ENCODE measurements at regions not wholly inside any gene's neighbourhood (a gene's known extent, or its start where the extent isn't known, plus 50 kb on each side); places are given as distances from the start of the nearest gene placed in this dataset.
A peak's percentile ranks its signal among the peaks of the same experiment; 100 is the strongest.
"Not testable (repeated sequence)": the region's sequence is repeated elsewhere in the genome, so short reads cannot be mapped to it uniquely, and the experiment has no call there.

DNA sequence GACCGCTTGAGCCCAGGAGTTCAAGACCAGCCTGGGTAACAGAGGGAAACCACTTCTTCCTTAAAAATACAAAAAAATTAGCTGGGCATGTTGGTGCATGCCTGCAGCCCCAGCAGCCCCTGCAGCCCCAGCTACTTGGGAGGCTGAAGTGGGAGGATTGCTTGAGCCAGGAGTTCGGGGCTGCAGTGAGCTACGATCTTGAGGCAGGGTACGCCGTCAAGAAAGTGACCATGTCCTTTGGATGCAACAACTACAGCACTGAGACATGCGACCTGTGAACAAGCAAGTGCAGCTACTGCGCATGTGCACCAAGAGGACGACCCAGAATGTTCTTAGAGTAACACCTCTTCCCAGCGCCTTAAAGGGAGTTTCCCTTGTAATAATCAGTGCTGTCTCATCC is 66.6 kb upstream of the ZNF479 start:
- H3K4me3 Mint-ChIP-seq: no peak overlapping the region
- no peaks in the 10 kb centered on the region for H3K27me3 Mint-ChIP-seq
- peaks cover 0 to 16% of the 10 kb centered on the region in 2 donors for H3K9me3 Mint-ChIP-seq
- no peaks in the 10 kb centered on the region for H3K4me1 Mint-ChIP-seq
- ATAC-seq: no peak
- H3K27ac Mint-ChIP-seq: no peak overlapping the region
- no peak for DNase-seq

DNA sequence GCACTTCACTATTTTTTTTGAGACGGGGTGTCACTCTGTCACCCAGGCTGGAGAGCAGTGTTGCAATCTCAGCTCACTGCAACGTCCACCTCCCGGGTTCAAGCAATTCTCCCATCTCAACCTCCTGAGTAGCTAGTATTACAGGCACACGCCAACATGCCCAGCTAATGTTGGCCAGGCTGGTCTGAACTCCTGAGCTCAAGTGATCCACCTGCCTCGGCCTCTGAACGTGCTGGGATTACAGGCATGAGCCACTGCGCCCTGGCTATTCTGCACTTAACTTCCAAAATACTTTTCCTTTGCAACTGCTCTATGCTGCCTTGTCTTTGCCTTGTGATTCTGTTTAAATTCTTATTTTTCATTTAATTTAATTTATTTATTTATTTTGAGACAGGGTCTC is 67.0 kb upstream of the ZNF479 start:
- ATAC-seq (no peak), DNase-seq (no peak)
- Mint-ChIP-seq H3K4me3 (no peak overlapping the region), H3K27me3 (no peaks in the 10 kb centered on the region), H3K27ac (no peak overlapping the region), H3K9me3 (peaks cover 0 to 19% of the 10 kb centered on the region in 2 donors), H3K4me1 (no peaks in the 10 kb centered on the region)

DNA sequence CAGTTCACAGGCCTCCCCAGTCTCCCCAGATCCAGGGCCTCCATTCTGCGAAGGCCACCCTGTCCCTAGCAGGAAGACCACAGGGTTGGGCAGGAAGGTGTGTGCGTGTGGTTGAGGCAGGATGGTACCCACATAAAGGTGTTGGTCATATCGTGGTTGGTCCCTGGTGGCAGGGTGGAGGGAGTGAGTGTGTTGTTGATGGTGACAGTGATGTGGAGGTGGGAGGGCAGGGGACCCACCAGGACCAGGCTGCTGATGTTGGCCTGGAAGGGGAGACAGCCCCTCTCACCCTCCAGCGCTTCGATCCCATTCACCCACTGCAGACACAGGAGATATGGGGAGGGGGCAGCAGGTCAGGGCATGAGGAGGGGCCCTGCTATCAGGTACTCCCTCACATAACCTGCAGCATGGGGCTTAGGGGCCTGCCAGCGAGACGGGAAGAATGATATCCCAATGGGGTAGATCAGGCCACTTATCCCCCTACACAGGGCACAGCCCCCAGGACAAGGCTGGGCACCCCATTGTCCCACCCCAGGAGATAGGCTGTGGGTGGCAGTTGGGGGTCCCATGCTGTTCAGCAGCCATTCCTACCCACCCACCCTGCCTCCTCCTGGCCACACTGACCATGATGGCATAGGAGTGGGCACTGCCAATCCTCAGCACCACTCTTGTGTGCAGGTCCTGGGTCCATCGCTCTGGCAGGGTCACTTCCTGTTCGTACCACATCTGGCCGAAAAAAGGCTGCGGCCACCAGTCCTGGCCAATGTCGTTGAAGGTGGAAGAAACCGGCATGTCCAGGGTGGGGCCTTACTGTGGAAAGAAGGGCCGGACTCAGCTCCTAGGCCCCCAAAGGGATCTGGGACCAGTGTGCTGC is 69.0 kb upstream of the ZNF479 start:
- Mint-ChIP-seq H3K9me3 (peaks cover 6 to 38% of the 10 kb centered on the region in 2 donors), H3K27ac (no peak overlapping the region), H3K4me3 (no peak overlapping the region), H3K27me3 (no peaks in the 10 kb centered on the region), H3K4me1 (no peaks in the 10 kb centered on the region)
- DNase-seq (no peak), ATAC-seq (no peak)

DNA sequence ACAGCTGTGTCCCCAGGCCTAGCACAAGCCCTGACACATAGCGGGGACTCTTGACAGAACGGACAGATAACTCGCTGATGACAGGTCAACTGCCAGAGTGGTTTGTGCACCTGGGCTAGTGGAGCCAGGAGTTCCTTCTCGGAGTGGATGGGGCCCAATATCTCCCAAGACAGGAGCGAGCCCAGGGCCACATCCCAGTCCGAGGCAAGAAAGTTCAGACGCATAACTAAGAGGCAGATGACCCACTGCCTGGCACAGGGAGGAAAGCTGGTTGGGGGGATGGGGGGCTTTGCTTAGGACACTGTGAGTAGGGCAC is 69.6 kb upstream of the ZNF479 start:
- peaks cover 6 to 44% of the 10 kb centered on the region in 2 donors for H3K9me3 Mint-ChIP-seq
- H3K27me3 Mint-ChIP-seq: no peaks in the 10 kb centered on the region
- no peak for DNase-seq
- ATAC-seq: no peak
- H3K4me1 Mint-ChIP-seq: no peaks in the 10 kb centered on the region
- H3K4me3 Mint-ChIP-seq: no peak overlapping the region
- no peak overlapping the region for H3K27ac Mint-ChIP-seq

DNA sequence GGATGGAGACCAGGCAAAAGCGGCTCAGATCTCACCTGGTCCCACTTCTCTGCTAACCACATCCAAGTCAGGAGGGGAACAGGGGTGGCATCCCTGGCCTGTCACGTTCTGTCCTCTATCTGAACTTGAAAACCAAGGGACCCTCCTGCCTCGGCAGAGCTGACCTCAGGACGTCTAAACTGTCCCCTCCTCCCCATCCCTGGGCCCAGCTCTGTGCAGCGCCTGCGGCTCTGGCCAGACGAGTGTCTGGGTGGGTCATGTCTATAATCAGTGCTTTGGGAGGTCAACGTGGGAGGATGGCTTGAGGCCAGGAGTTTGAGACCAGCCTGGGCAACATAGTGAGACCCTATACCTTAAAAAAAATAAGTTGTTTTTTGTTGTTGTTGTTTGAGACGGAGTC is 70.0 kb upstream of the ZNF479 start:
- H3K27ac Mint-ChIP-seq: no peak overlapping the region
- H3K27me3 Mint-ChIP-seq: no peaks in the 10 kb centered on the region
- H3K4me1 Mint-ChIP-seq: no peaks in the 10 kb centered on the region
- DNase-seq (no peak), ATAC-seq (no peak)
- H3K9me3 Mint-ChIP-seq: peaks cover 7 to 48% of the 10 kb centered on the region in 2 donors
- no peak overlapping the region for H3K4me3 Mint-ChIP-seq

DNA sequence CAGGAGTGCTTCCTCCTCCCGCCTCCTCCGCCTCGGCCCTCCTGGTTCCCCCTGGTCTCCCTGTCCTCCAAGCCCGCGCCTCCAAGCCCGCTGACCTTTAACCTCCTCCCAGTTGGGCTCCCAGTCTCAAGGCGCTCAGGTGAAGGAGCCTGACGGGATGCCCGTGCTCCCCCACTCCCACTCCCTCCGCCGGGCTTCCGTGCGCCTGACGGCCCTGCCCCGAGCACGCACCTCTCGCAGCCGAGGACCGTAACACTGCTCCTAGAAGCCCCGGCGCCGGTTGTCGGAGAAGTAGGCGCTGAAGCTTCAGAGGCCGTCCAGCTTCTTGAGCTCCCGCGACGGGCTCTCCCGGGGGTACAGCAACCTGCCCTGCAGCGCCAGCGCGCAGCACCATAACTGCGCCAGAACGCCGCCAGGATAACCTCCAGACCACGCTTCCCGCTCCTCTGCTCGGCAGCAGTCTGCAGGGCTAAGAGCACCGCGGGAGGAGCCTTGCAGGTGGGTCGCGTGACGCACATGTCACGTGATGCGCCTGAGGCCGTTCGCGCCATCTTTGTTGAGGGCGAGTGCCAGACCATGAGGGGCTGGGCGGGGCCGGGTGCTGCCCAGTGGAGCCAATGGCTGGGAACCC is 71.0 kb upstream of the ZNF479 start:
- DNase-seq (no peak), ATAC-seq (no peak)
- no peaks in the 10 kb centered on the region for H3K4me1 Mint-ChIP-seq
- no peak overlapping the region for H3K4me3 Mint-ChIP-seq
- no peaks in the 10 kb centered on the region for H3K27me3 Mint-ChIP-seq
- peaks cover 15 to 57% of the 10 kb centered on the region in 2 donors for H3K9me3 Mint-ChIP-seq
- no peak overlapping the region for H3K27ac Mint-ChIP-seq

DNA sequence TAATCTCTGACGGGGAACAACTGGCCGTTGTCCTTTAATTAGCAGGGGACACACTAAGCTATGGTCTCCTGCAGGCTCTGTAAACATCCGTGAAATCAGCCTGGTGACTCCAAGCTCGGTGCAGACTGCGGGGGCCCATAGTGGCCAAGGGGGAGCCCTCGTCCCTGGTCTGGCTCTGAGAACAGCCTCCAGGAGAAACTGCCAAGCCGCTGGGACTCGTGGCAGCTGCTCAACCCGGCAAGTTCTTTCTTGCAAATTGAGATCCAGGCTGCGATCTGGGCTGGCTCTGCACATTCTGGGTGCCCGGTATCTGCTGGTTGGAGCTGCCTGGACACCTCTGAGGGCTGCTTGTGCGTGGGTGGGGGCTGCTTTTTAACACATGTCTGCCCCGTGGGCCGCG is 71.6 kb upstream of the ZNF479 start:
- not testable (repeated sequence) for H3K4me3 Mint-ChIP-seq, H3K4me1 Mint-ChIP-seq, H3K27me3 Mint-ChIP-seq, ATAC-seq, H3K27ac Mint-ChIP-seq, DNase-seq
- peaks cover 17 to 60% of the 10 kb centered on the region in 2 donors for H3K9me3 Mint-ChIP-seq

DNA sequence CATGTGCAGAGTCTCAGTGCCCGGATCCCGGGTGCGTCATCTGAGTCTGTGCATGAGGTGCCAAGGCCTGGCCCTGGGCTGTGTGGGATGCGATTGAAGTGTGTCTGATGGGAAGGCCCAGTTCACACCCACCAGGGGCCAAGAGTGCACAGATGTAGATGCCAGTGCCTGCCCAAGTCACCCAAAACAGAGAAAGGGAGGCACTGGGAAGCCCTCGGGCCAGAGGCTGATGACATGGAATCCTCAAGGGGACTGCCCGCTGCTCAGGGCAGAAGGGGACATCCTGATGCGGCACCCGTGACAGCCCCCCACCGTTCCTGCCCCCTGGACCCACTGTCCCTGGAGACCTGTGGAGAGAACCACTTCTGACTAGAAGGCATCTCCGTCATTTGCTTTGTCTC is 72.2 kb upstream of the ZNF479 start:
- no peak for DNase-seq
- H3K9me3 Mint-ChIP-seq: peaks cover 22 to 66% of the 10 kb centered on the region in 2 donors
- no peak overlapping the region for H3K4me3 Mint-ChIP-seq
- H3K4me1 Mint-ChIP-seq: no peaks in the 10 kb centered on the region
- ATAC-seq: no peak
- H3K27ac Mint-ChIP-seq: no peak overlapping the region
- H3K27me3 Mint-ChIP-seq: no peaks in the 10 kb centered on the region

DNA sequence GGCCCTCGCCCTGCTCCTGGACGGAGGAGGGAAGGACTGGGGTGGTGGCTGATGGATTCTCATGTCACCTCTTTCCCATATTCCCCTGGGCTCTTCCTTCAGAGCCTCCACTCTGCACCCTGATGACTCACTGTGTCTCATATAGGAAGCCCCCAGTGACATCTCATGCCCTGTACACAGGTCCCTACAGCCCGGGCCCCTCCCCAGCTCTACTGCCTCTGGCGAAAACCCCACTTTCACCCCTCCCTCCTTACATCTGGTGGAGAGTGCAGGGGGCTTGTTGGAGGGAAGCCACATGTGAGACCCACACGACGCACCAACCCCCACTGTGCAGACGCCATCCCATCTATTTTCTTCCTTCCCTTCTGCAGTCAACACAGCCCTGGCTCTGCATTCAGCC is 72.8 kb upstream of the ZNF479 start:
- no peak for DNase-seq
- Mint-ChIP-seq H3K27me3 (no peaks in the 10 kb centered on the region), H3K9me3 (peaks cover 22 to 66% of the 10 kb centered on the region in 2 donors), H3K27ac (no peak overlapping the region), H3K4me1 (no peaks in the 10 kb centered on the region), H3K4me3 (no peak overlapping the region)
- ATAC-seq: no peak

DNA sequence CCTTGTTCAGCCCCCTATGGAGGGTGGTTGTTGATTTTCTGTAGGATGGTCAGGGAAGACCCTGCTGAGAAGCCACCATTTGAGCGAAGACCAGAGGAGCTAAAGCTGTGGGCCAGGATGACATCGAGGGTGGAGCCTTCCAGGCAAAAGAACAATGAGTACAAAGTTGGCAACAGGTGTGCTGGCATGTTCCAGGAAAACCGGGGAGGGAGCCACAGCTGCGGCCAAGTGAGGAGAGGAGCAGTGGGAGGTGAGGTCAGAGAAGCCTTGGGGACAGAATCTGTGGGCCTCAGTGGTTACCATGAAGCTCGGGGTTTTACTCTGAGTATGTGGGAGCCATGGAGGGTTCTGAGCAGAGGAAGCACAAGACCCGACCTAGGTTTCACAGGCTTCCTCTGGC is 75.6 kb upstream of the ZNF479 start:
- DNase-seq (no peak), ATAC-seq (no peak)
- Mint-ChIP-seq H3K9me3 (peaks cover 22 to 50% of the 10 kb centered on the region in 2 donors), H3K27ac (no peak overlapping the region), H3K4me3 (no peak overlapping the region), H3K27me3 (no peaks in the 10 kb centered on the region), H3K4me1 (no peaks in the 10 kb centered on the region)

DNA sequence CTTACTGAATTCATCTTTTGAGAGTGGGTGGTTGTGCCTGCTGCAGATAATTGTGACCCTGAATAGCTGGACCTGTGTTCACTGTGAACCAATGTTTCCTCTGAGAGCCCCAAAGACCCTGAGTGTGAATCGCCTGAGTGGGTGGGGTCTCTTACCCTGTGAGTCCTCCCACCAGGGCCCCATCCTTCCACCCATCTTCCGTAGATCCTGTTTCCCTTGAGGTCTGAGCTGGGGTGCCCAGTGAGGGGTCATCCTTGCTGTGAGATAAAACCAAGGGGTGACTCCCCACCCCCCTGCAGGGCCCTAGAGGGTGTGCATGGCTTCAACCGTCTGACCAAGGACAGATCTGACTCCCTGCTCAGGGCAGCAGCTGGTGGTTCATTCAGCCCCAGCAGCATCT is 78.0 kb upstream of the ZNF479 start:
- no peak for ATAC-seq
- Mint-ChIP-seq H3K4me1 (no peaks in the 10 kb centered on the region), H3K9me3 (peaks cover 23 to 46% of the 10 kb centered on the region in 2 donors), H3K27me3 (no peaks in the 10 kb centered on the region), H3K4me3 (no peak overlapping the region), H3K27ac (no peak overlapping the region)
- no peak for DNase-seq

DNA sequence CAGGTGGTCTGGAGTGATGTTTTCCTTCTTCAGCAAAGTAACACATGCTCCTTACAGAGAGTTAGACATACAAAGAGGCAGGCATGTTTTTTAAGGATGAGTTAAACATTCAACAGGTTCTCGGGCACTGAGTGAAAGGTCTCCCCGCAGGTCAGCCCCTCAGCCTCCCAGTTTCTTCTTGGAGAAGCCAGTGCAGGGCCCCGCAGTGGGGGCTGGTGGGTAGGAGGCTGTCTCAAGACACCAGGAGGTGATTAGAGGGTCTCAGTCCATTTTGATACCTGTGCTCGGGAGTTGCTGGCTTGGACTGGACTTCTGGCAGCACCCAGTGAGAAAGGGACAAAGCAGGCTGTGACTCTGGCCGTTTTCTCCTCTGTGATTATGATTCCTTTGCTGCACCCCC is 78.6 kb upstream of the ZNF479 start:
- no peak for DNase-seq
- Mint-ChIP-seq H3K9me3 (peaks cover 28 to 47% of the 10 kb centered on the region in 2 donors), H3K4me1 (no peaks in the 10 kb centered on the region), H3K27me3 (no peaks in the 10 kb centered on the region), H3K27ac (no peak overlapping the region), H3K4me3 (no peak overlapping the region)
- ATAC-seq: no peak

DNA sequence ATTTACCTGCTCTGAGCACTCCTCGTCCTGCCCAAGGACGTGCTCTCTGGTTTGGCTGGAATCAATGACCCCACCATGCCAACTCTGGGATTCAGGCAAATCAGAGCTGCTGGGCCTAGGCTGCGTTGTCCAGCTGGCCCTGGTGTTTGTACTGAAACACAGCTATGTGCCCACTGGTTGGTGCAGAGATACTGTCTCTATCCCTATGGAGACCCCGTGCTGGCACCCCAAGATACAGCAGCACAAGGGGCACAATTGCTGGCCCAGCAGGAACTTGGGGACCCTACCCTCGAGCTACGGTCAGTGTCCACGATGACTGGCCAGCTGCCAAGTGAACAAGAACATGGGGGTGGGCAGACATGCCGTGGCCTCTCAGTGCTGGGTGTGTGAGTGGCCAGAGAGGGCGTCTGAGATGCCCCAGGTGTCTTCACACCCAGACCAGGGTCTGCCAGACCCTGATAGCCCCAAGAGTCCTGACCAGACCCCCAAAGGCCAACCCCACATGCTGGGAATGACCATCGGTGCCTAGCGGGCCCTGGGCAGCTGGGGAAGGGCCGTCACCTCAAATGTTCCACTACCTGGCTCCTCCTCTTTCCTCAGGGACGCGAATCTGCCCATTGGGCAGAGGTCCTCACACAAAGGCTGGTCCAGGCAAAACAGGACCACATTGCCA is 79.3 kb upstream of the ZNF479 start:
- ATAC-seq (no peak), DNase-seq (no peak)
- H3K4me1 Mint-ChIP-seq: no peaks in the 10 kb centered on the region
- no peaks in the 10 kb centered on the region for H3K27me3 Mint-ChIP-seq
- H3K9me3 Mint-ChIP-seq: peaks cover 35 to 47% of the 10 kb centered on the region in 2 donors
- no peak overlapping the region for H3K27ac Mint-ChIP-seq
- H3K4me3 Mint-ChIP-seq: no peak overlapping the region

DNA sequence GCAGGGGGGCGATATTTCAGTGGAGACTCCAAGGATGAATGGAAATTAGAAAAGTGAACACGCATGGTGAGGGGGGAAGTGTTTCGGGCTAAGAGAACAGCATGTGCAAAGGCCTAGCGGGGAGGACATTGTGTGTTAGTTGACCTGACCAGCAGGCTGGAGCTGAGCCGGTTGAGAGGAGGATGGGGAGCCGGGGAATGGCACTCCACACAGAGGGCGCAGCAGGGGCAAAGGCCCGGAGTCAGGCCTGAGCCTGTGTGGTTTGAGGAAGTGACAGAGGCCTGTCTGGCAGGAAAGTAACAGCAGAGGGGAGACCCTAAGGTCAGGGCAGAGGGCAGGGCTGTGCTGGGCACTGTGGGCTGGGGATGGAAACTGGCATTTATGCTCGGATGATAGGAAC is 83.2 kb upstream of the ZNF479 start:
- Mint-ChIP-seq H3K9me3 (peaks cover 55 to 60% of the 10 kb centered on the region in 2 donors), H3K27ac (no peak overlapping the region), H3K27me3 (no peaks in the 10 kb centered on the region), H3K4me3 (no peak overlapping the region), H3K4me1 (no peaks in the 10 kb centered on the region)
- ATAC-seq (no peak), DNase-seq (no peak)

DNA sequence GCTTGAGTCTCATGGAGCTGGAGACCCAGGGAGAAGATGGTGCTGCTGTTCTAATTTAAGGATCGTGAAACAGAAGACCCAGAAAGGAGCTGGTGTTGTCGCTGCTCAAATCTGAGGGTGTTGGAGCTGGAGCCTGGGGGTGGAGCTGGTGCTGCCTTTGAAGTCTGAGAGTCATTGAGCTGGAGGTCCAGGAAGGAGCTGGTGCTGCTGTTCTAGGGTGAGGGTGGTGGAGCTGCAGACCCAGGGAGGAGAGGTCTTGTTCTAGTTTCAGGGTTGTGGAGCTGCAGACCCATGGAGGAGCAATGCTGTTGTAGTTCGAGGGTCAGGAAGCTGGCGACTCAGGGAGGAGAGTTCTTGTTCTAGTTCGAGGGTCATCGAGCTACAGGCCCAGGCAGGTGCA is 84.1 kb upstream of the ZNF479 start:
- Mint-ChIP-seq H3K27ac (no peak overlapping the region), H3K4me3 (no peak overlapping the region), H3K27me3 (no peaks in the 10 kb centered on the region), H3K9me3 (peaks cover 64 to 69% of the 10 kb centered on the region in 2 donors), H3K4me1 (no peaks in the 10 kb centered on the region)
- DNase-seq (no peak), ATAC-seq (no peak)

DNA sequence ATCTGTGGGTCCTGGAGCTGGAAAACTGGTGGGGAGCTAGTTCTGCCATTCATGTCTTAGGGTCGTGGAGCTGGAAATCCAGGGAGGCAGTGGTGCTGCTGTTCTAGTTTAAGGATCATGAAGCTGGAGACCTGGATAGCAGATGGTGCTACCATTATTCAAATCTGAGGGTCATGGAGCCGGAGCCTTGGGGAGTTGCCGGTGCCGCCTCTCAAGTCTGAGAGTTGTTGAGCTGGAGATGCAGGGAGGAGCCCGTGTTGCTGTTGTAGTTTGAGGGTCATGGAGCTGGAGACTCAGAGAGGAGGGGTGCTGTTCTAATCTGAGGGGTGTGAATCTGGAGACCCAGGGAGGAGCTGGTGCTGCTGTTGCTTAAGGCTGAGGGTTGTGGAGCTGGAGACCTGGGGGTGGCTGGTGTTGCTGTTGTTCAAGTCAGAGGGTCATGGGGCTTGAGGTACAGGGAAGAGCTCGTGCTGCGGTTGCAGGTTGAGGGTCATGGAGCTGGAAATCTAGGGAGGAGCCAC is 86.0 kb upstream of the ZNF479 start:
- Mint-ChIP-seq H3K4me3 (no peak overlapping the region), H3K9me3 (peaks cover 72 to 82% of the 10 kb centered on the region in 2 donors), H3K27me3 (no peaks in the 10 kb centered on the region), H3K4me1 (no peaks in the 10 kb centered on the region), H3K27ac (peak overlapping the region in 1 of 2 donors; percentile 10)
- DNase-seq (no peak), ATAC-seq (no peak)

Measured in stimulated activated naive CD8-positive, alpha-beta T cell treated with anti-CD3 and anti-CD28 coated beads, Interleukin-15, amount 100 ng/mL, for 72 hours (primary cell).